MM.1S (cell line): ENCODE measurements at regions not wholly inside any gene's neighbourhood (a gene's known extent, or its start where the extent isn't known, plus 50 kb on each side); places are given as distances from the start of the nearest gene placed in this dataset.

Experiments used
- DNase-seq: peaks from one replicate; pipeline ENCODE4 v3.0.0-alpha.2; 2015
- H2AFZ ChIP-seq: fragments of 300-600 bp; sonication (generic); 2 replicates; pipeline ENCODE4 v1.6.0; 2016; ENCODE audit warnings: antibody characterized with exemption, low read length
- H3F3A ChIP-seq: fragments of 300-600 bp; sonication (generic); 2 replicates; pipeline ENCODE4 v1.6.1; 2016; ENCODE audit warnings: mild to moderate bottlenecking, antibody characterized with exemption, low read length, moderate library complexity, mixed read lengths; ENCODE audit not compliant: insufficient read depth
- H3K27ac ChIP-seq: fragments of 300-600 bp; sonication (generic); 2 replicates; pipeline ENCODE4 v1.5.1; 2016; ENCODE audit warnings: mild to moderate bottlenecking, low read length
- H3K27me3 ChIP-seq: fragments of 300-600 bp; sonication (generic); replicated peaks from 2 replicates; pipeline ENCODE4 v1.6.0; 2016; ENCODE audit warnings: low read length; ENCODE audit not compliant: insufficient read depth
- H3K36me3 ChIP-seq: fragments of 300-600 bp; sonication (generic); replicated peaks from 2 replicates; pipeline ENCODE4 v1.6.1; 2016; ENCODE audit warnings: mild to moderate bottlenecking, low read length, mixed read lengths; ENCODE audit not compliant: insufficient read depth
- H3K4me1 ChIP-seq: fragments of 300-600 bp; sonication (generic); 2 replicates; pipeline ENCODE4 v1.6.1; 2016; ENCODE audit warnings: low read length, mixed read lengths
- H3K4me2 ChIP-seq: fragments of 300-600 bp; sonication (generic); 2 replicates; pipeline ENCODE4 v1.6.0; 2016; ENCODE audit warnings: low read depth, low read length
- H3K4me3 ChIP-seq: fragments of 300-600 bp; sonication (generic); 2 replicates; pipeline ENCODE4 v1.5.1; 2016; ENCODE audit warnings: low read length, mixed read lengths
- H3K79me2 ChIP-seq: fragments of 300-600 bp; sonication (generic); 2 replicates; pipeline ENCODE4 v1.6.1; 2016; ENCODE audit warnings: mixed run types, low read length, mixed read lengths
- H3K9ac ChIP-seq: fragments of 300-600 bp; sonication (generic); 2 replicates; pipeline ENCODE4 v1.6.1; 2016; ENCODE audit warnings: low read length, mixed read lengths
- H3K9me2 ChIP-seq: fragments of 300-600 bp; sonication (generic); replicated peaks from 2 replicates; pipeline ENCODE4 v1.6.1; 2016; ENCODE audit warnings: mild to moderate bottlenecking, low read length, mixed read lengths; ENCODE audit not compliant: insufficient read depth
- H3K9me3 ChIP-seq: fragments of 300-600 bp; sonication (generic); replicated peaks from 2 replicates; pipeline ENCODE4 v1.6.1; 2016; ENCODE audit warnings: mild to moderate bottlenecking, low read length, mixed read lengths; ENCODE audit not compliant: insufficient read depth
- H4K20me1 ChIP-seq: fragments of 300-600 bp; sonication (generic); 2 replicates; pipeline ENCODE4 v1.6.1; 2016; ENCODE audit warnings: mild to moderate bottlenecking, low read length, moderate library complexity, mixed read lengths; ENCODE audit not compliant: insufficient read depth
- EZH2 ChIP-seq: fragments of 300-600 bp; sonication (generic); optimal IDR thresholded peaks from 2 replicates; pipeline ENCODE3; 2017; ENCODE audit warnings: low read depth, mild to moderate bottlenecking, antibody characterized with exemption, low read length, mixed read lengths
- EZH2phosphoT487 ChIP-seq: fragments of 300-600 bp; sonication (generic); IDR thresholded peaks from 2 replicates; pipeline ENCODE4 v1.6.1; 2018; ENCODE audit warnings: antibody characterized with exemption, low read length
- TF ChIP-seq, protein P1 (sequence below): fragments of 300-600 bp; sonication (generic); IDR thresholded peaks from 2 replicates; pipeline ENCODE4 v1.5.1; 2016; ENCODE audit warnings: antibody characterized with exemption, low read length, mixed read lengths

DNA sequence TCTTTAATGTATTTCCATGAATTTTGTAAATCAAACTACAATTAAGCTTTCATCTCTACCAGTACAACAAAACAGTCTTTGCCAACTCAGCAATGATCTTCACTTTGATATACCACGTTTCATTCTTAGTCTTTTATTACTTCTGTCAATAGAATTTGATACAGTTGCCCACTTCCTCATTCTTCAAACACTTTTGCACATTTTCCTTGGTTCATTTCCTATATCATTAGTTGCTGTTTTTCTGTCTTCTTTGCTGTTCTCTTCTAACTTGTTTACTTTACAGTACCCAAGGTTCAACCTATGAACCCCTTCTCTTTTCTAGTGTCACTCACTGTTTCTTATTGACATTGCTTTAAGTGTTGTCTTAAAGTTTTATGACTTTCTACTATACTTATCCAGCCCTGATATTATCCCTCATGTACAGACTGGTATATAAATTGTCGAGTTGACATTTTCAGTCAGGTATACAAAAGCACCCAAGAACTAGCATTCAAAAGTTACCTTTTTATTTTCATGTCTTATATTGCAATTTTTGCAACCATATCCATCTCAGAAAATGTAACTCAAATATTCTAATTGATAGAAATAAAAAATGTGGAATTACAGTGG lies 903.1 kb downstream of the NSUN3 start:
- H3K9me2 ChIP-seq = no peaks in the 10 kb centered on the region
- no peaks in the 10 kb centered on the region for H3F3A ChIP-seq
- H4K20me1 ChIP-seq = no peaks in the 10 kb centered on the region
- no peaks in the 10 kb centered on the region for H3K79me2 ChIP-seq
- peaks cover 10% of the 10 kb centered on the region; the same call in 1 of the 2 replicates for H3K4me1 ChIP-seq
- no peaks in the 10 kb centered on the region for H3K27me3 ChIP-seq
- H3K27ac ChIP-seq = no peak overlapping the region
- H3K9ac ChIP-seq = no peak overlapping the region
- TF ChIP-seq EZH2 (no peak), EZH2phosphoT487 (no peak)
- TF ChIP-seq, protein P1, sequence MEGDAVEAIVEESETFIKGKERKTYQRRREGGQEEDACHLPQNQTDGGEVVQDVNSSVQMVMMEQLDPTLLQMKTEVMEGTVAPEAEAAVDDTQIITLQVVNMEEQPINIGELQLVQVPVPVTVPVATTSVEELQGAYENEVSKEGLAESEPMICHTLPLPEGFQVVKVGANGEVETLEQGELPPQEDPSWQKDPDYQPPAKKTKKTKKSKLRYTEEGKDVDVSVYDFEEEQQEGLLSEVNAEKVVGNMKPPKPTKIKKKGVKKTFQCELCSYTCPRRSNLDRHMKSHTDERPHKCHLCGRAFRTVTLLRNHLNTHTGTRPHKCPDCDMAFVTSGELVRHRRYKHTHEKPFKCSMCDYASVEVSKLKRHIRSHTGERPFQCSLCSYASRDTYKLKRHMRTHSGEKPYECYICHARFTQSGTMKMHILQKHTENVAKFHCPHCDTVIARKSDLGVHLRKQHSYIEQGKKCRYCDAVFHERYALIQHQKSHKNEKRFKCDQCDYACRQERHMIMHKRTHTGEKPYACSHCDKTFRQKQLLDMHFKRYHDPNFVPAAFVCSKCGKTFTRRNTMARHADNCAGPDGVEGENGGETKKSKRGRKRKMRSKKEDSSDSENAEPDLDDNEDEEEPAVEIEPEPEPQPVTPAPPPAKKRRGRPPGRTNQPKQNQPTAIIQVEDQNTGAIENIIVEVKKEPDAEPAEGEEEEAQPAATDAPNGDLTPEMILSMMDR = no peak
- H3K4me3 ChIP-seq = no peak overlapping the region
- H2AFZ ChIP-seq = no peak overlapping the region
- H3K4me2 ChIP-seq = no peak overlapping the region
- no peaks in the 10 kb centered on the region for H3K36me3 ChIP-seq
- no peaks in the 10 kb centered on the region for H3K9me3 ChIP-seq
- DNase-seq = no peak

DNA sequence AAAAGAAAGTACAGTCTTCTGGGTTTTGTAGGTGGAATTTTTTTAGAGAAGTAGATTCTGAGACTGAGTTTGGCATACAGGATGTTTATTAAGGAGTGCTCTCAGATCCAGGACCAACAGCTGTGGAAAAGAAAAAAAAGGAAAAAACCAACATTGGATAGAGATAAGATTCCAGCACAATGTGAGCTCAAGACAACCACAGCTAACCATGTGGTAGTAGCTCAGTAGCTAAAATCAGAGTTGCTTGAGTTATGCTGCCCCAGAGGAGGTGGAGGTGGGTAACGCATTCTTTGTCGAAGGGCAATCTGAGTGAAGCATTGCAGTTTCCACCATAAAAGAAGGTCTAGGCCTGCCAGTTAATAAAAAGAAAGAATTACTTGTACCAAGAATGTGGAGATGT lies 904.3 kb downstream of the NSUN3 start:
- TF ChIP-seq EZH2phosphoT487 = no peak
- TF ChIP-seq, protein P1 = no peak
- no peaks in the 10 kb centered on the region for H3K9me3 ChIP-seq
- no peak overlapping the region for H3K27ac ChIP-seq
- H3K4me1 ChIP-seq = peaks cover 10% of the 10 kb centered on the region; the same call in 1 of the 2 replicates
- no peak overlapping the region for H3K4me2 ChIP-seq
- no peaks in the 10 kb centered on the region for H3K36me3 ChIP-seq
- no peaks in the 10 kb centered on the region for H3K79me2 ChIP-seq
- H4K20me1 ChIP-seq = no peaks in the 10 kb centered on the region
- no peaks in the 10 kb centered on the region for H3K9me2 ChIP-seq
- no peak overlapping the region for H2AFZ ChIP-seq
- no peaks in the 10 kb centered on the region for H3F3A ChIP-seq
- H3K9ac ChIP-seq = no peak overlapping the region
- H3K4me3 ChIP-seq = no peak overlapping the region
- DNase-seq = no peak
- H3K27me3 ChIP-seq = no peaks in the 10 kb centered on the region

DNA sequence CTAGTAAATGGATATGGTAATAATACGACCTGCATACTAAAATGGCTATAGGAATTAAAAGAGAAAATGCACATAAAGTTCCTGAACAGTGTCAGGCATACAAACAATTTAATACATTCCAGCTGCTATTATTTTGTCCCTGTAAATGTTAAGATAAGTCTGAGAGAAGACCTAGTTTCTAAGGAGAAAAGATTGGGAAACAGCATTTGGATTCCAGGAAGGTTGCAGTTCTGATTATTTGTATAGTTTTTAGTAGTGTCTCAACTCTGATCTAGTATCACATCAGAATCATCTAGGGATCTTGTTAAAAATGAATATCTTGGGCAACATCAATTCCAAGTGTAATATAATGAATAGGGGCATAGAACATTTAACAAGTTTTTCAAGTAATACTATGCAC lies 905.7 kb downstream of the NSUN3 start:
- H3K9me3 ChIP-seq = no peaks in the 10 kb centered on the region

More for the DNA sequence above, 905.7 kb downstream of the NSUN3 start:
- Histone ChIP-seq H4K20me1 (no peaks in the 10 kb centered on the region), H3K36me3 (no peaks in the 10 kb centered on the region), H3K9ac (no peak overlapping the region), H3K9me2 (no peaks in the 10 kb centered on the region), H3K27ac (no peak overlapping the region), H3K79me2 (no peaks in the 10 kb centered on the region), H2AFZ (no peak overlapping the region), H3K4me3 (no peak overlapping the region), H3K4me1 (peaks cover 10% of the 10 kb centered on the region; the same call in 1 of the 2 replicates), H3K27me3 (no peaks in the 10 kb centered on the region), H3F3A (no peaks in the 10 kb centered on the region), H3K4me2 (no peak overlapping the region)
- TF ChIP-seq EZH2phosphoT487 (no peak), EZH2 (no peak)
- TF ChIP-seq, protein P1 = no peak
- DNase-seq = no peak
